ENCODE measurements at regions not wholly inside any gene's neighbourhood (a gene's known extent, or its start where the extent isn't known, plus 50 kb on each side); places are given as distances from the start of the nearest gene placed in this dataset.

DNA sequence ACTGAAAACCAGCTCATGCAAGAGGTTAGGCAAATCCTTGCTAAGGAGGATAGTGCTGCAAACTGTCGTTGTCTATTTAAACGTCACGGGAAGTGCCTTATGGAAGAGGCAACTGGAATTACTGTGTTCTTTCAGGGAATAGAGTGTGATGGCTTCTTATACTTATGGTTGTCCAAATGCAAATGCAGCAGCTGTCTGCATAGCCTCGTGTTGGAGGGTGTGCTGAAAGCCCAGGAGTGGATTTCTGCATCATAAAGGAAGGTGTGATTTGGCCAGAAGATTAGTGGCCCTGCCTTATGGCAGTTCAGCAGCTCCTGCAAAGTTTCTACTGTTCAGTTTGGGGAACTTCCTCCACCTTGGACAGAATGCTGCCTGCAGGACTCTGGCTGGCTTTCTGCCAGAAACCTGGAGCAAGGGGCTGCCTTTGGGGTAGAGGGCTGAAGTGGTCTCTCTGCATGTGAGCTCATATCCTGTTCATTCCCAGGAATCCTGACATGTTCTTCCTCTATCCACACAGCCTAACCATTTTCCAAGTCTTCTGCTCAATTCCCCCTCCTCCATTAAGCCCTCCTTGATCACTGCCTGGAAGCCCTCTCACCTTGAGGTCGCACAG is 321.2 kb upstream of the CXCR4 start:
- H3K4me1 Mint-ChIP-seq: no peaks in the 10 kb centered on the region
- H3K36me3 Mint-ChIP-seq: no peaks in the 10 kb centered on the region
- no peak for DNase-seq
- H3K4me3 Mint-ChIP-seq: no peak overlapping the region
- ATAC-seq (ENCODE audit: low read depth in 2 of 2): no peak
- H3K9me3 Mint-ChIP-seq: no peaks in the 10 kb centered on the region
- no peak overlapping the region for H3K27ac Mint-ChIP-seq
- peaks cover 20 to 34% (median 30%) of the 10 kb centered on the region in 3 donors for H3K27me3 Mint-ChIP-seq

DNA sequence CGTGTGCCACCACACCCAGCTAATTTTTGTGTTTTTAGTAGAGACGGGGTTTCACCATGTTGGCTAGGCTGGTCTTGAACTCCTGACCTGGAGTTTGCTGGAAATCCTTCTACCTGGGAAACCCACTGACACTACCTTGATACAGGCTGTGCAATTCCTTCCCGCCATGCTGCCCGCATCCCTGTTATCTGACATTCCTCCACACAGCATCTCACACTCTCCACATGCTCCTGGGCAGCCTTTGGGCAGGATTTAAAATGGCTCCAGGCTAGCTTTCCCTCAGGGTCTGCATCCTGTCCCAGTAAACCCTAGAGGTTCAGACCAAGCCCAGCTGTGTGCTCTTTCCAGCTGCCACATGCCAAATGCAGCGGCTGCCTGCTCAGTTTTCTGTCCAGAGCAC is 319.5 kb upstream of the CXCR4 start:
- Mint-ChIP-seq H3K36me3 (no peaks in the 10 kb centered on the region), H3K4me3 (no peak overlapping the region), H3K9me3 (no peaks in the 10 kb centered on the region), H3K27ac (peak overlapping the region in 1 of 6 donors; percentile 57), H3K4me1 (no peaks in the 10 kb centered on the region), H3K27me3 (peaks cover 20 to 34% (median 26%) of the 10 kb centered on the region in 3 donors)
- ATAC-seq (ENCODE audit: low read depth in 2 of 2) (no peak), DNase-seq (no peak)

DNA sequence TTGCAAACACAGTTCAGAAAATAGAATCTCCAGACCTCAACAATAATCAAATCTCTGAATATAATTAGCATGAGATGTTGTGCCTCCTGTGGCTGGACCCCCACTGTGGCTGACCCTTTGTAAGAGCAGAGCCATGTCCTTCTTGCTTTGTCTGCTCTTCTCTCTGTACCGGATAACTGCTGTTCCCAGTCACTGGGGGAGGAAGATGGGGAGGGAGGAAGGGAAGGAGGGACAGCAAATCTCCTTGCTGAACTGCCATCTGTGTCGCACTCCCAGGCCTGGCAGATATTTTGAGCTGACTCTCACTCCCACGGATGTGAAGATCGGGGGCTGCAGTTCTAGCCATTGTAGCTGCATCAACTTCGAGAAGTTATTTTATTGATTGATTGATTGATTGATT is 319.0 kb upstream of the CXCR4 start:
- no peaks in the 10 kb centered on the region for H3K4me1 Mint-ChIP-seq
- no peaks in the 10 kb centered on the region for H3K36me3 Mint-ChIP-seq
- ATAC-seq (ENCODE audit: low read depth in 2 of 2): no peak
- no peaks in the 10 kb centered on the region for H3K9me3 Mint-ChIP-seq
- H3K27ac Mint-ChIP-seq: no peak overlapping the region
- peaks cover 20 to 31% (median 26%) of the 10 kb centered on the region in 3 donors for H3K27me3 Mint-ChIP-seq
- no peak for DNase-seq
- H3K4me3 Mint-ChIP-seq: no peak overlapping the region

DNA sequence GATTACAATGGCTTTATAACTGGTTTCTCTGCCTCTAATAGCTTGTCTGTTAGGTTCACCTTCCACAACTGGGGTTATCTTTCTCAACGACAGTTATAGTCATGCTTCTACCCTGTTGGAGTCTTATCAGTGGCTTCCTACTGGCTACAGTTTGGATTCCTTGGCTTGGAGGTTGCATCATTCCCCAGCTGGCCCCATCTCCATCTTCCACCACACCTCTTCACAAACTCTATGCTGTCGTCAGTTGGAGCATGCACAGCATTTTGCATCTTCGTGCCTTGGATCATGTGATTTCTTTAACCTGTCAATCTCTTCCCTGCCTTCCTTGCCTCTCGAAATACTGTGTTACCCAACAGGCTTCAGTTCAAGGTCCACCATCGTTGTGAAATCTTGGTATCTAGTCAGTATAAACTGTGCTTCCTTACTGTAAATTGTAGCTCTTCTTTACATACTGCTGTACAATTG is 316.3 kb upstream of the CXCR4 start:
- Mint-ChIP-seq H3K9me3 (no peaks in the 10 kb centered on the region), H3K4me1 (no peaks in the 10 kb centered on the region), H3K4me3 (no peak overlapping the region), H3K27ac (no peak overlapping the region), H3K27me3 (peaks cover 9 to 17% (median 9%) of the 10 kb centered on the region in 3 donors), H3K36me3 (no peaks in the 10 kb centered on the region)
- DNase-seq (no peak), ATAC-seq (ENCODE audit: low read depth in 2 of 2) (no peak)

DNA sequence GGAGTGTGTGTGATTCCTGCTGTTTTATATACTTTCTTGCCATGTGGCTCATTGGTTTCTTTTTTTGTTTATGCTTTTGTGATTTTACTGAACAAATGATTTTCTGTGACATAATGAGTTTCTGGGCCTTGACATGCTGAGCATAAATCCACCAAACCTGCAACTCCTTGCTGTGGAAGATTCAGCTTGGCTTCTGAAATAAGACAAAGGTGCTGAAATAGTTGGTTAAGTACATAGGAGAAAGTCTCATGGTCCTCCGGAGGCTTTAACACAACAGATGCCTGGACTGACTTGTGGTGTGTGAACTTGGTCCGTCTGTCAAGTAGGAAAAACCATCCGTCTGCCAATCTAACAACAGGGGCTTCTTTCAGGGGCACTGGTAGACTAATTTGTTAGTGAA is 315.3 kb upstream of the CXCR4 start:
- H3K9me3 Mint-ChIP-seq: peaks cover 0 to 1% (median 0%) of the 10 kb centered on the region in 7 donors
- H3K27ac Mint-ChIP-seq: no peak overlapping the region
- no peak overlapping the region for H3K4me3 Mint-ChIP-seq
- ATAC-seq (ENCODE audit: low read depth in 2 of 2) (no peak), DNase-seq (no peak)
- H3K4me1 Mint-ChIP-seq: no peaks in the 10 kb centered on the region
- peaks cover 5 to 12% (median 9%) of the 10 kb centered on the region in 3 donors for H3K27me3 Mint-ChIP-seq
- no peaks in the 10 kb centered on the region for H3K36me3 Mint-ChIP-seq

DNA sequence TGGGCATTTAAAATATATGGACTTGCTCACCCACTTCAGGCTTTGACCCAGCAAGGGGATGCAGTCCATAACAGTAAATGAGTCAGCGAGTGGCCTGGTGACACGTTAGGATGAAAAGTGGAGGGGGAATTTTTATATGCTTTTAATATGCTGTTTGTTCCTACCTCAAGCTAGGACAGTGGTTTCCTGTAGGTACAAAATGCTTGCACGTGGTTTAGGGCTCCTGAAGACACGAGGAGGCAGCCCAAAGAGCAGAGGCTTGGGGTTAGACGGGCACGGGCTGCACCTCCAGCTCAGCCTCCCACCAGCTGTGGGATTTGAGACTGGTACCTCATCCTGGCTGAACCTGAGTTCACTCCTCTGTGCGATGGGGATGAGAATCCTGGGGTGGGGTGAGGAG is 306.2 kb upstream of the CXCR4 start:
- peaks cover 45 to 51% (median 50%) of the 10 kb centered on the region in 3 donors for H3K27me3 Mint-ChIP-seq
- DNase-seq: peak; percentile 2
- no peak for ATAC-seq (ENCODE audit: low read depth in 2 of 2)
- H3K27ac Mint-ChIP-seq: peak overlapping the region in 1 of 6 donors; percentile 76
- H3K9me3 Mint-ChIP-seq: peaks cover 0 to 5% (median 3%) of the 10 kb centered on the region in 7 donors
- H3K4me1 Mint-ChIP-seq: peaks cover 10 to 21% (median 12%) of the 10 kb centered on the region in 3 donors
- peak overlapping the region in 7 of 8 donors; percentile 83 to 93 (median 87) for H3K4me3 Mint-ChIP-seq
- no peaks in the 10 kb centered on the region for H3K36me3 Mint-ChIP-seq

DNA sequence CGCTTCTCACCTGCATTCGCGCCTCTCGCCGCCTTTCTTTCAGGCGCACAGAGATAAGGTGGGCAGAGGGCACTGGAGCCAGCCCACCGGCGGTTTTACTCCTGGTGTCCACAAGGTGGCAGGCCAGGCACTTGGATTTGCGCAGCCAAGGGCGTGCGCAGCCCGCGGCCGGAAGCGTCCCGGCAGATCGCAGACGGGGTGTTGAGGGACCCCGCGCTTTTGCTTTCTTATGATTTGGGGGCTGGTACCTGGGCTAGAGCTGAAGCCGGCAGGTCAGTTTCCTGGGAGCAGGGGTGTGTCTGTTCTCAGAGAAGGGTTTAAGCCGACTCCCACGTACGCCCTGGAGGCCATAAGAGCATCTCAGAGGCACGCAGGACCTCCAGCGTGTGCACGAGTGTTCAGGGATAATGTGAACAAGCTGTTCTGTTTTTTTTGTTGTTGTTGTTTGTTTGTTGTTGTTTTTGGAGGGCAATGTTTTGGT is 305.6 kb upstream of the CXCR4 start:
- peak; percentile 96 to 97 for ATAC-seq (ENCODE audit: low read depth in 2 of 2)
- H3K36me3 Mint-ChIP-seq: no peaks in the 10 kb centered on the region
- DNase-seq: peak; percentile 69
- H3K4me3 Mint-ChIP-seq: peak overlapping the region; percentile 83 to 93 (median 88)
- H3K4me1 Mint-ChIP-seq: peaks cover 10 to 21% (median 12%) of the 10 kb centered on the region in 3 donors
- peaks cover 50 to 57% (median 51%) of the 10 kb centered on the region in 3 donors for H3K27me3 Mint-ChIP-seq
- peaks cover 0 to 5% (median 3%) of the 10 kb centered on the region in 7 donors for H3K9me3 Mint-ChIP-seq
- H3K27ac Mint-ChIP-seq: peak overlapping the region in 5 of 6 donors; percentile 18 to 76 (median 29)

DNA sequence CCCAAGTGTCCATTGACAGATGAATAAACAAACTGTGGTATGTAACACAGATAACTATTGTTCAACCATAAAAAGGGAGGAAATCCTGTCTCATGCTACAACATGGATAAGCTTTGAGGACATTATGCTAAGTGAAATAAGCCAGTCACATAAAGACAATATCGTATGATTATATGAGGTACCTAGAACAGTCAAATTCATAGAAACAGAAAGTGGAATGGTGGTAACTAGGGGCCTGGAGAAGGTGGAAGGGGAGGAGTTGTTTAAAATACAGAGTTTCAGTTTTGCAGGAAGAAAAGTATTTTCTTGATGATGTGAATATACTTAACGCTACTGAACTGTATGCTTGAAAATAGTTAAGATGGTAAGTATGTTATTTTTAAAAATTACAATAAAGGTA is 304.6 kb upstream of the CXCR4 start:
- H3K4me1 Mint-ChIP-seq: peaks cover 10 to 21% (median 12%) of the 10 kb centered on the region in 3 donors
- no peaks in the 10 kb centered on the region for H3K9me3 Mint-ChIP-seq
- H3K27me3 Mint-ChIP-seq: peaks cover 59 to 67% (median 60%) of the 10 kb centered on the region in 3 donors
- DNase-seq (no peak), ATAC-seq (ENCODE audit: low read depth in 2 of 2) (no peak)
- peak overlapping the region in 5 of 8 donors; percentile 7 to 93 (median 83) for H3K4me3 Mint-ChIP-seq
- H3K36me3 Mint-ChIP-seq: no peaks in the 10 kb centered on the region
- no peak overlapping the region for H3K27ac Mint-ChIP-seq

DNA sequence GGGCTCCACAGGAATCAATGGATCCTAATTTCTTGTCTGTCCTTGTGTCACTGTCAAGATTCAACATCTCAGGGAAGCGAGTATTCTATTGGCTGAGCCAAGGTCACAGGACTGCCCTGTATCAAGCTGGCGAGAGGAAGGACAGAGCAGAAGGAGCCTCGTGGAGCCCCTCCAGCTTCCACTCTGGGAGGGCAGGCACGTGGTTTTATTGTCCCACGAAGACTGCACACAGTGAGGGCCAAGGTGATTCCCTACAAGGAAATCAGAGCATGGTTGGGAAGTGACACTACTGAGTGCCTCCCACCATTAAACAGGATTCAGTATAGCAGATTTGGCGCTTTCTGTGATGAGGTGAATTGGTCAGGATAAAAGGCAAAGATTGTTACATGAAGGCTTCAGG is 302.4 kb upstream of the CXCR4 start:
- H3K4me1 Mint-ChIP-seq: peaks cover 10 to 21% (median 12%) of the 10 kb centered on the region in 3 donors
- H3K4me3 Mint-ChIP-seq: no peak overlapping the region
- H3K9me3 Mint-ChIP-seq: no peaks in the 10 kb centered on the region
- no peaks in the 10 kb centered on the region for H3K36me3 Mint-ChIP-seq
- DNase-seq: no peak
- H3K27me3 Mint-ChIP-seq: peaks cover 54 to 67% (median 60%) of the 10 kb centered on the region in 3 donors
- ATAC-seq (ENCODE audit: low read depth in 2 of 2): no peak
- H3K27ac Mint-ChIP-seq: no peak overlapping the region

DNA sequence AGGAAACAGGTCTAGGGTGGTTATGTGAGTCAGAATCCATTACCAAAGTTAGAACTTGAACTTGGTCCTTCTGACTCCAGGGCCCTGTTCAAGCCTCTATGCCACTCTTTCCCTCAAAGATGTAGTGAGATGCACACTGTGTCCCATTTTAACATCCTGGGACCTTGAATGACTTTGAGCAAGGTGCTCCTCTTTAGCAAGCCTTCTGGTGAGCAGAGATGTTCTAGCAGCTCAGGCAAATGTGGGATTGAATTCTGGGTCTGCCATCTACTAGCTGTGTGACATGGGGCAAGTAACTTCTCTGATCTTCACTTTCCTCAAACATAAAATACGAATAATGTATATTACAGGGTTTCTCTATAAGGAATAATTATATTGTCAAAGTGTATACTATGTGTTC is 294.0 kb upstream of the CXCR4 start:
- Mint-ChIP-seq H3K4me3 (no peak overlapping the region), H3K27ac (no peak overlapping the region), H3K27me3 (peaks cover 18 to 48% (median 41%) of the 10 kb centered on the region in 3 donors), H3K9me3 (no peaks in the 10 kb centered on the region), H3K4me1 (peaks cover 0 to 4% (median 0%) of the 10 kb centered on the region in 3 donors), H3K36me3 (no peaks in the 10 kb centered on the region)
- ATAC-seq (ENCODE audit: low read depth in 2 of 2) (no peak), DNase-seq (no peak)

DNA sequence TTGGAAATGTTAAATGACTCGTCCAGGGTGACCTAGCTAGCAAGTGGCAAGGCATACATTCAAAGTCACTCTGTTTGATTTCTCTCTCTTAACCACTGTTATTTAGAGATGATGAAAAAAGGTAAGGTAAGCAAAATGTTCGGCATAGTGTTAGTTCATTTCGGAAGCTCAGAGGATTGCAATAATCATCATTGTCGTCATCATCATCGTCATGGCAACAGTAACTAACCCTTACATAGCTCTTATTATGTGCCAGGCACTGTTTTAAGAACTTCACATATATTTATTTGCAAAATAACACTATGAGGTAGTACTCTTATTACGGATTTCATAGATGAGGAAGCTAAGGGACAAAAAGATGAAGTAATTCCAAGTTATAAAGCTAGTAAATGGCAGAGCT is 292.7 kb upstream of the CXCR4 start:
- H3K4me1 Mint-ChIP-seq: peaks cover 0 to 4% (median 0%) of the 10 kb centered on the region in 3 donors
- H3K27ac Mint-ChIP-seq: no peak overlapping the region
- peaks cover 19 to 46% (median 41%) of the 10 kb centered on the region in 3 donors for H3K27me3 Mint-ChIP-seq
- ATAC-seq (ENCODE audit: low read depth in 2 of 2) (no peak), DNase-seq (no peak)
- H3K36me3 Mint-ChIP-seq: no peaks in the 10 kb centered on the region
- no peaks in the 10 kb centered on the region for H3K9me3 Mint-ChIP-seq
- no peak overlapping the region for H3K4me3 Mint-ChIP-seq

DNA sequence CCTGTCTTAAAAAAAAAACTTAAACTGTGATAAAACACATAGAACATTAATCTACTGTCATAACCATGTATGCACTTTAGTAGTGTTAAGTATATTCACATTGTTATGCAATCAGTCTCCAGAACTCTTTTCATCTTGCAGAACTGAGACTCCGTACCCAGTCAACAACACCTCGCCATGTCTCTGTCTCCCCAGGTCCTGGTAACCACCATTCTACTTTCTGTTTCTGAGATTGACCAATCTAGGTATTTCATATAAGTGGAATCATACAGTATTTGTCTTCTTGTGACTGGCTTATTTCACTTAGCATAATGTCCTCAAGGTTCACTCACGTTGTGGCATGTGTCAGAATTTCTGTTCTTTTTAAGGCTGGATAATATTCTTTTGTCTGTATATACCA is 290.8 kb upstream of the CXCR4 start:
- Mint-ChIP-seq H3K4me3 (no peak overlapping the region), H3K4me1 (peaks cover 0 to 4% (median 0%) of the 10 kb centered on the region in 3 donors), H3K9me3 (no peaks in the 10 kb centered on the region), H3K27ac (no peak overlapping the region), H3K36me3 (no peaks in the 10 kb centered on the region), H3K27me3 (peaks cover 25 to 53% (median 50%) of the 10 kb centered on the region in 3 donors)
- ATAC-seq (ENCODE audit: low read depth in 2 of 2): no peak
- DNase-seq: no peak

DNA sequence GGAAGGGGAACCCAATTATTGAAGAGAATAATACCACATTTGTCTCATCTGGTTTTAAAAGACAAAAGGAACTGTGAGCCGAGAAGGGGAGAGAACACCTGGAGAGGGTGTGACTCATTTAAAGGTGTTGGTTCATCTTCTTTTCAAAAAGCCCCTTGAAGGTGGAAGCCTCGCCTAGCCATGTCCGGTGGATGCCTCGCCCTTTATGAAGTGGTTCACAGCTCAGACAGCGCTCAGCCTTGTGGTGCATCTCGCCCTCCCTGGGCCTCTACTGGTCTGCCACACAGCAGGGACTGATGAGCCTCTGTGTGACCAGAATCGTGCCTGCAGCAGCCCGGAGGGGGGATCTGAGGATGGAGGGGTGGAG is 290.0 kb upstream of the CXCR4 start:
- Mint-ChIP-seq H3K9me3 (no peaks in the 10 kb centered on the region), H3K36me3 (no peaks in the 10 kb centered on the region), H3K27ac (no peak overlapping the region), H3K27me3 (peaks cover 31 to 59% (median 58%) of the 10 kb centered on the region in 3 donors), H3K4me1 (peaks cover 0 to 4% (median 0%) of the 10 kb centered on the region in 3 donors), H3K4me3 (no peak overlapping the region)
- no peak for ATAC-seq (ENCODE audit: low read depth in 2 of 2)
- DNase-seq: no peak

Data from naive B cell (primary cell).